GM12878 (cell line): ENCODE measurements at regions not wholly inside any gene's neighbourhood (a gene's known extent, or its start where the extent isn't known, plus 50 kb on each side); places are given as distances from the start of the nearest gene placed in this dataset.

Experiments used
- CHD4 ChIP-seq: fragments of 200-600 bp; sonication (generic); IDR thresholded peaks from 2 replicates; pipeline ENCODE4 v1.6.1; 2016; ENCODE audit warnings: mild to moderate bottlenecking
- RCOR1 ChIP-seq: conservative IDR thresholded peaks from 2 replicates; pipeline ENCODE4 v1.6.1; 2012; ENCODE audit warnings: low read depth, low read length, improper control_type of control experiment
- RFX5 ChIP-seq: IDR thresholded peaks from 2 replicates; pipeline ENCODE4 v1.6.1; 2011; ENCODE audit warnings: low read depth, low read length, improper control_type of control experiment
- TBL1XR1 ChIP-seq: IDR thresholded peaks from 2 replicates; pipeline ENCODE4 v1.6.1; 2012; ENCODE audit warnings: low read depth, low read length, improper control_type of control experiment
- ZBED1 ChIP-seq: IDR thresholded peaks from 2 replicates; pipeline ENCODE4 v1.6.1; 2016; ENCODE audit warnings: borderline replicate concordance
- ZBTB4 ChIP-seq: fragments of 450-650 bp; formaldehyde crosslinking; IDR thresholded peaks from 2 replicates; pipeline ENCODE4 v1.4.0; 2022; ENCODE audit warnings: mild to moderate bottlenecking, moderate library complexity
- ZNF687 ChIP-seq: fragments of 450-650 bp; IDR thresholded peaks from 2 replicates; pipeline ENCODE4 v1.6.1; 2017; ENCODE audit warnings: mild to moderate bottlenecking, moderate library complexity

GRCh38 chr11:95499516-95500135 lies 268.6 kb upstream of the SESN3 start (continued):
- no peak for TF ChIP-seq ZNF687
- no peak for TF ChIP-seq RFX5
- no peak for TF ChIP-seq ZBED1
- no peak for TF ChIP-seq ZBTB4 (CRISPR knock-in tag)
- no peak for TF ChIP-seq CHD4
- TF ChIP-seq RCOR1: no peak
- TF ChIP-seq TBL1XR1: no peak
